Gastroesophageal sphincter (tissue), 3 donors: ENCODE measurements at regions not wholly inside any gene's neighbourhood (a gene's known extent, or its start where the extent isn't known, plus 50 kb on each side); places are given as distances from the start of the nearest gene placed in this dataset.

Source experiments
- POLR2A ChIP-seq, 2 donors: fragments of 450-650 bp; IDR thresholded peaks; one replicate each; pipeline ENCODE4 v1.6.1; 2017; ENCODE audit warnings: antibody characterized with exemption in 2 of 2, mild to moderate bottlenecking in 2 of 2, moderate library complexity in 1 of 2
- POLR2AphosphoS5 ChIP-seq: sonication (generic); formaldehyde crosslinking; IDR thresholded peaks from one replicate; pipeline ENCODE4 v1.6.1; 2017; ENCODE audit warnings: antibody characterized with exemption
- TF ChIP-seq, protein P1 (sequence below), 4 experiments: fragments of 200-600 bp in 2 of 4; fragments of 450-650 bp in 2 of 4; sonication (generic) in 1 of 4; IDR thresholded peaks; one replicate each; pipeline ENCODE4 v1.5.1; 2017 to 2019; ENCODE audit warnings: antibody characterized with exemption in 4 of 4, mild to moderate bottlenecking in 2 of 4, moderate library complexity in 2 of 4

DNA sequence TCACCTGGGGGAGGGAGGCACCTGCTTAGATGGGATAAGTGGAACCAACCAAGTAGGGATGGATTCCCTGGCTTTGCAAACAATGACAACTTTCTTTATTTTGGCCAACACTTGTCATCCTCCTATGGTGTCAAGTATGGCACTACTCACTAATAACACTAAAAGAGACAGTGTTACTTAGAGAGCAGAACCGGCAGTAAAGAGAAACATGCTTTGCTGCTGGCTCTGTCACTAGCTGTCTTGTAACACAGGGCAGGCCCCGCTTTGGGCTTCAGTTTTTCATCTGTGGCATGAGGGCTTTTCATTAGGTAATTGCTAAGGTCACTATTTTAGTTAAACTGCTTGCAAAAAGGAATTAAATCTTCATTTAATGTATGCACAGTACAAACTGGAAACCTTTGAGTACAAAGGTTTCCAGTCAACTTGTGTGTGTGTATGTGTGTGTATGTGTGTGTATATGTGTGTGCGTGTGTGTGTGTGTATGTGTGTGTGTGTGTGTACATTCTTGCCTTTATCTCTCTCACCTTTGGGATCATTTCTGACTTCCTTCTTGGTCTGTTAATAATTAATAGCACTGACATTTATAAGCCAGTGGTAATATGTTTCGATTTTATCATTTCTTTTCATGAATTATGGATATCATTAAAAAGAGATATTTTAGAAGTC, 64.7 kb downstream of the BTBD3 start:
- TF ChIP-seq, protein P1, sequence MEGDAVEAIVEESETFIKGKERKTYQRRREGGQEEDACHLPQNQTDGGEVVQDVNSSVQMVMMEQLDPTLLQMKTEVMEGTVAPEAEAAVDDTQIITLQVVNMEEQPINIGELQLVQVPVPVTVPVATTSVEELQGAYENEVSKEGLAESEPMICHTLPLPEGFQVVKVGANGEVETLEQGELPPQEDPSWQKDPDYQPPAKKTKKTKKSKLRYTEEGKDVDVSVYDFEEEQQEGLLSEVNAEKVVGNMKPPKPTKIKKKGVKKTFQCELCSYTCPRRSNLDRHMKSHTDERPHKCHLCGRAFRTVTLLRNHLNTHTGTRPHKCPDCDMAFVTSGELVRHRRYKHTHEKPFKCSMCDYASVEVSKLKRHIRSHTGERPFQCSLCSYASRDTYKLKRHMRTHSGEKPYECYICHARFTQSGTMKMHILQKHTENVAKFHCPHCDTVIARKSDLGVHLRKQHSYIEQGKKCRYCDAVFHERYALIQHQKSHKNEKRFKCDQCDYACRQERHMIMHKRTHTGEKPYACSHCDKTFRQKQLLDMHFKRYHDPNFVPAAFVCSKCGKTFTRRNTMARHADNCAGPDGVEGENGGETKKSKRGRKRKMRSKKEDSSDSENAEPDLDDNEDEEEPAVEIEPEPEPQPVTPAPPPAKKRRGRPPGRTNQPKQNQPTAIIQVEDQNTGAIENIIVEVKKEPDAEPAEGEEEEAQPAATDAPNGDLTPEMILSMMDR (IDR thresholded peaks at IDR 0.05), result no peak
- TF ChIP-seq POLR2AphosphoS5 (no peak), POLR2A (IDR thresholded peaks at IDR 0.05) (no peak)
